Germinal center (tissue), 1 donor: ENCODE measurements at regions not wholly inside any gene's neighbourhood (a gene's known extent, or its start where the extent isn't known, plus 50 kb on each side); places are given as distances from the start of the nearest gene placed in this dataset.
A peak's percentile ranks its signal among the peaks of the same experiment; 100 is the strongest.

Source experiments
- DNase-seq: peaks from one replicate; pipeline ENCODE4 v3.0.0; 2012; ENCODE audit warnings: mixed read lengths, low spot score

DNA sequence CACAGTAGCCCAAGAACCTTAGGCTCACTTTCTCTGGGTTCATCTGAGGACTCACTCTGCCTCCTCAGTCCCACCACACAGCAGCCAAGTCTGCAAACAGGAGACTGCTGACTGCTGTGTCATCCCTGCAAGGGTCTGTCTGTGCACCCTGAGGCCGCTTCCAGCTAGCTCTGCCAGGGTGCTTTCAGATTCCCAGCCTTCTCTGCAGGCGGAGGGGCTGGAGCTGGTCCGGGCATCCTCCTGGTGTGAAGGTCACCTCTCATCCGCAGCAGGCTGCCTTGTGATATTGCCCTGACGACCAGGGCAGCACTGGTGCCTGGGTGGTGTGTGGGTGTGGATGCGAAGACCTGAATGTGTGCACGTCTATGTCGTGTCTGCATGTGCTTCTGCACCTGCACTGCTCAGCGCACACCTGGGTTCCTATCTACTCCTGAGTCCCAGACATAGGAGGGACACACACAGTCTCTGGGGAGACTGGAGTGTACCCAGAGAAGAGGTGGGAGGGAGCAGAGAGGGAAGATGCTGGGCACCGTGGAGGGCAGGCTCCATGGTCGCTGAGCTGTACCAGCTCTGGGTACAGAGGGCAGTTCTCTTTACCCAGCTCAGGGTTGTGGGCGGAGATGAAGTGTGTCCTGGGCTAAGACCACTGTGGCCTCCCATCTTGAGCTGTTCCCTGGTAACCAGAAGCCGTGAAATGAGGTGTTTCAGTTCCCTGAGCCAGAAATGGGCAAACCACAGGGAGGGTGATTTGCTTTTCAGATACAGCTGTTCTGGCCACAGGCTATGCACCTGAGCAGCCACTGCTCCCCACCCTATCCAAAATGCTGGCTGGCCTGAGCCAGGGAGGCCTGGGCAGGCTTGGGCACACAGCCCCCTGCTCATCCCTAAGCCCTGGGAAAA is 160.9 kb upstream of the CSF3R start:
- no peak for DNase-seq

GRCh38 chr1:36642802-36643201 is 160.1 kb upstream of the CSF3R start:
- no peak for DNase-seq

GRCh38 chr1:36641776-36642175 is 159.1 kb upstream of the CSF3R start:
- no peak for DNase-seq

GRCh38 chr1:36639461-36639860 is 156.7 kb upstream of the CSF3R start:
- DNase-seq, result no peak

GRCh38 chr1:36638268-36638667 is 155.6 kb upstream of the CSF3R start:
- no peak for DNase-seq

- DNase-seq, result no peak
These were observed 153.5 kb upstream of the CSF3R start for GRCh38 chr1:36636206-36636605.

GRCh38 chr1:36635284-36635683 is 152.6 kb upstream of the CSF3R start:
- no peak for DNase-seq

- no peak for DNase-seq
These were observed 146.1 kb upstream of the CSF3R start for GRCh38 chr1:36628804-36629203.

- no peak for DNase-seq
These were observed 143.7 kb upstream of the CSF3R start for GRCh38 chr1:36626435-36626834.

GRCh38 chr1:36625935-36626310 is 143.2 kb upstream of the CSF3R start:
- no peak for DNase-seq

- DNase-seq, result no peak
These were observed 142.7 kb upstream of the CSF3R start for GRCh38 chr1:36625253-36625934.

- no peak for DNase-seq
These were observed 141.8 kb upstream of the CSF3R start for GRCh38 chr1:36624466-36624865.

- DNase-seq, result no peak
These were observed 140.3 kb upstream of the CSF3R start for GRCh38 chr1:36622741-36623648.

DNA sequence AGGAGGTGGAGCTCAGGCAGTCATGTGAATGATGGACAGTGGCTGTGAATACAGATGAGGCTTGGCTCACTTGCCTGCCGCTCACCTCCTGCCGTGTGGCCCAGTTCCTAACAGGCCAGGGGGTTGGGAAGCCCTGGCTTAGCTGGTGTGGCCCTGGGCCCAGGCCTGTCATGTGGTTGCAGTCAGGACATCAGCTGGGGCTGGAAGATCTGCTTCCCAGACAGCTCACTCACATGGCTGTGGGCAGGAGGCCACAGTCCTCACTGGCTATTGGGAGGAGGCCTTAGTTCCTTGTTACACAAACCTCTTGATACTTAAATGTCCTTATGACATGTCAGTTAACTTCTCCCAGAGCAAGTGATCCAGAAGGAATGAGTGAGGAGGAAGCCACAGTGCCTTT is 138.8 kb upstream of the CSF3R start:
- DNase-seq, result no peak

- DNase-seq, result no peak
These were observed 137.4 kb upstream of the CSF3R start for GRCh38 chr1:36620142-36620541.

GRCh38 chr1:36614991-36615390 is 132.3 kb upstream of the CSF3R start:
- no peak for DNase-seq

- no peak for DNase-seq
These were observed 131.9 kb upstream of the CSF3R start for GRCh38 chr1:36614571-36614970.

DNA sequence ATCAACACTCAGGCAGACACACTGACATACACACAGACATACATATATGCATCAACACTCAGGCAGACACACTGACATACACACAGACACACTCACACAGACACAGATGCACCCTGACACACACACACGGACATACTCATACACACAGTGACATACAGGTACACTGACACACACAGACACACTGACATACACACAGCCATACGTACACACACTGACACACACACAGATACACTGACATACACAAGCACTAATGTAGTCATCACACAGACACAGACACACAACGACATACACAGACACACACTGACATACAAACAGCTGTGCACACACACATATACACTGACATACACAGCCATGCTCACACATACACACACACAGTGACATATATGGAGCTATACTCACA is 131.0 kb upstream of the CSF3R start:
- no peak for DNase-seq

- no peak for DNase-seq
These were observed 130.2 kb upstream of the CSF3R start for GRCh38 chr1:36612881-36613280.

DNA sequence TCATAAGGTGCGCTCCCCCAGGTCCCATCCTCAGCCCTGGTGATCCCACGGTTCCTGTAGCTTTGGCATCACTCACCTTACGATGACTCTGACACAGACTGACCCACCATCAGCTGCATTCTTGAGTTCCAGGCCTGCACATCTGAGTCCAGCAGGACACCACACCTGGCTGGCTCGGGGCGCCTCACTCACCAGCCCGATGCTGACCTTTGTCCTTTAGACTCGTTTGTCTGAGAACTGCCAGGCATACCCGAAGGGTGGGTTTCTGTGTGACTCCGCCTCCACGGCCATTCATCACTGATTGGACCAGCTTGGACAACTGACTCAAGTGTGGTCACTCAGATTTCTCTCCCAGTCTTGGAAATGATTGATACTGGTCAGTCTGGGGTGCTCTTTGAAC is 129.4 kb upstream of the CSF3R start:
- no peak for DNase-seq

- DNase-seq, result peak; percentile 72
These were observed 126.7 kb upstream of the CSF3R start for GRCh38 chr1:36609241-36610027.

- DNase-seq, result no peak
These were observed 125.6 kb upstream of the CSF3R start for GRCh38 chr1:36608272-36608671.
